Spleen (tissue), 11 donors: ENCODE measurements at regions not wholly inside any gene's neighbourhood (a gene's known extent, or its start where the extent isn't known, plus 50 kb on each side); places are given as distances from the start of the nearest gene placed in this dataset.

Source experiments
- DNase-seq: peaks from one replicate; pipeline ENCODE4 v3.0.0-alpha.2; 2020
- H3K27ac ChIP-seq, 8 donors: fragments of 200-600 bp; sonication (generic) in 7 of 8; 1 replicate in 4 of 8; 2 replicates in 4 of 8; pipeline versions ENCODE4 v1.5.0 to v1.8.0; 2016 to 2021; ENCODE audit warnings: inconsistent platforms in 4 of 8, mild to moderate bottlenecking in 4 of 8, moderate library complexity in 1 of 8
- H3K27me3 ChIP-seq, 7 donors: fragments of 200-600 bp; sonication (generic) in 6 of 7; replicated peaks in 1 of 7; 1 replicate in 4 of 7; 2 replicates in 3 of 7; pipeline versions ENCODE4 v1.5.0 to v1.8.0; 2016 to 2021; ENCODE audit warnings: inconsistent platforms in 3 of 7, mild to moderate bottlenecking in 1 of 7
- H3K36me3 ChIP-seq, 6 donors: fragments of 200-600 bp; sonication (generic) in 5 of 6; 1 replicate in 4 of 6; 2 replicates in 2 of 6; pipeline versions ENCODE4 v1.5.0 to v1.8.0; 2016 to 2021; ENCODE audit warnings: inconsistent platforms in 2 of 6
- H3K4me1 ChIP-seq, 6 donors: fragments of 200-600 bp; sonication (generic) in 5 of 6; 1 replicate in 3 of 6; 2 replicates in 3 of 6; pipeline versions ENCODE4 v1.5.0 to v1.8.0; 2016 to 2021; ENCODE audit warnings: inconsistent platforms in 3 of 6
- H3K4me3 ChIP-seq, 8 donors: fragments of 200-600 bp; sonication (generic) in 7 of 8; 1 replicate in 4 of 8; 2 replicates in 4 of 8; pipeline versions ENCODE4 v1.5.0 to v1.8.0; 2016 to 2021; ENCODE audit warnings: inconsistent platforms in 4 of 8, mild to moderate bottlenecking in 4 of 8, moderate library complexity in 2 of 8
- H3K9me3 ChIP-seq, 8 donors: fragments of 200-600 bp; sonication (generic) in 7 of 8; 1 replicate in 4 of 8; 2 replicates in 4 of 8; pipeline versions ENCODE4 v1.5.0 to v1.8.0; 2016 to 2021; ENCODE audit warnings: inconsistent platforms in 4 of 8
- CTCF ChIP-seq, 11 experiments: fragments of 200-600 bp in 7 of 11; fragments of 450-650 bp in 4 of 11; sonication (generic) in 4 of 11; IDR thresholded peaks in 8 of 11; conservative IDR thresholded peaks in 3 of 11; 1 replicate in 7 of 11; 2 replicates in 4 of 11; pipeline versions ENCODE4 v1.4.0 to v1.8.0; 2016 to 2021; ENCODE audit warnings: antibody characterized with exemption in 11 of 11, inconsistent platforms in 4 of 11, mild to moderate bottlenecking in 1 of 11
- POLR2A ChIP-seq, 3 donors: fragments of 450-650 bp; IDR thresholded peaks; one replicate each; pipeline ENCODE4 v1.5.1; 2017; ENCODE audit warnings: antibody characterized with exemption in 3 of 3, mild to moderate bottlenecking in 1 of 3
- POLR2AphosphoS5 ChIP-seq, 3 donors: sonication (generic); formaldehyde crosslinking; IDR thresholded peaks; one replicate each; pipeline ENCODE4 v1.5.1; 2017; ENCODE audit warnings: antibody characterized with exemption in 3 of 3
- WGBS, 5 donors: extraction: QIAGEN DNeasy Blood & Tissue Kit in 3 of 5; methylation state at CpG; one replicate each; pipeline versions ENCODE4 v1.1.5 to v1.1.7; 2013 to 2018; 5-methylcytosine and 5-hydroxymethylcytosine counted together
- intact Hi-C: fragments of 100-400 bp; cut with DNase I; formaldehyde crosslinking; loops from one replicate; pipeline ENCODE4 v1.15.0; 2023; ENCODE audit warnings: low total_unique reads
- donor health status: healthy with polysubstance abuse.
- donor health status: DM: no; HTN: no; CAD: no; lungs with moderate emphysema.
- donor health status: DM: no; HTN: no; CAD: no.
- donor health status: Bipolar disorder and iron deficiency.
- donor health status: healthy.
- donor health status: DM: no; HTN: no; CAD: no.
- donor health status: DM: yes; HTN: yes; CAD: no.

DNA sequence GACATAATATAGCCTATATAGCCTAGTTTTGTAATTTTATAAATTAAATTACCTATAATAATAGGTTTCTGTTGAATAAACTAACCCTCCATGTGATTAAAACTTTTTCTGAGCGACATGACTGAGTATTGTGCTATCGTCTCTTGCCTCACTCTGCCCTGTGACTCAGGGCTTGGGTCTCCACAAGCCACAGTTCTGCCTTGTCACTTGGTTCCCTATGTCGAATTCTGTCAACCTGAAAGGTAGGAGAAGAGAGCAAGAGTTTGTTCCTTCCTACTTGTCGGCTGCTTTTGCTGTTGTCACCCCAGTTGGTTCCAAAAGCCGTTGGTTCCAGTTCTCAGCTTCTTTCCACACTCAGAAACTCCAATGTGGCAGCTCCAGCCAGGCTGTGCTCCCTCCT is 285.9 kb downstream of the PSAT1 start:
- no peaks in the 10 kb centered on the region for H3K4me1 ChIP-seq
- H3K9me3 ChIP-seq, result peaks cover 0 to 15% (median 9%) of the 10 kb centered on the region in 8 donors
- peaks cover 0 to 8% (median 0%) of the 10 kb centered on the region in 7 donors for H3K27me3 ChIP-seq
- DNase-seq, result no peak
- H3K27ac ChIP-seq, result no peak overlapping the region
- intact Hi-C loops, result no loop called here
- no peaks in the 10 kb centered on the region for H3K36me3 ChIP-seq
- no peak overlapping the region for H3K4me3 ChIP-seq
- 38 to 63% (median 46%) methylated on average over 5 of the region's 5 CpGs for WGBS, 5 donors
- TF ChIP-seq POLR2A (IDR thresholded peaks at IDR 0.05) (no peak), POLR2AphosphoS5 (IDR thresholded peaks at IDR 0.05) (no peak), CTCF (IDR thresholded peaks at IDR 0.05 in 8 of 11, conservative IDR thresholded peaks at IDR 0.05 in 3 of 11) (no peak)

DNA sequence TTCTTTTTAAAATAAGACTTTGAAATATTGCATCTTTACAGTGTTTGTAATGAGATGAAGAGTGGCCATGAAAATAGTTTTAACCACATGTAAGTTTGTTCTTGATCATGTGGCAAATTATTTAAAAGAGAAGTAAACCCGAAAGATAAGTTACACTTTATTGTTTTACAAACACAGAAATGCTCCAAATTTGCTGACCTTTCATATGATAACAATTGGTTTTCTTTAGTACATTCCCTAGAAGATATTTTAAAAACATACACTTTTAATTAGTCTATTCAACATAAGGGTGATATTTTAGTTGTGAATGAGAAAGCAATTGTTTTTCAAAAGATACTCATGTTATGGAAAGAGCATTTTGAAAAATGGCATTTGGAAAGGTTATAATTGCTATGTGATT is 287.7 kb downstream of the PSAT1 start:
- Histone ChIP-seq H3K4me3 (no peak overlapping the region), H3K4me1 (no peaks in the 10 kb centered on the region), H3K27me3 (peaks cover 0 to 8% (median 0%) of the 10 kb centered on the region in 7 donors), H3K9me3 (peaks cover 0 to 15% (median 9%) of the 10 kb centered on the region in 8 donors), H3K27ac (no peak overlapping the region), H3K36me3 (no peaks in the 10 kb centered on the region)
- intact Hi-C loops, result no loop called here
- DNase-seq, result no peak
- TF ChIP-seq POLR2AphosphoS5 (IDR thresholded peaks at IDR 0.05) (no peak), POLR2A (IDR thresholded peaks at IDR 0.05) (no peak)
- 41 to 69% (median 58%) methylated on average over 1 of the region's 1 CpG for WGBS, 5 donors

GRCh38 chr9:78585909-78586308 is 289.0 kb downstream of the PSAT1 start:
- H3K27me3 ChIP-seq, result peaks cover 0 to 8% (median 0%) of the 10 kb centered on the region in 7 donors
- H3K9me3 ChIP-seq, result peaks cover 0 to 15% (median 9%) of the 10 kb centered on the region in 8 donors
- TF ChIP-seq POLR2A (IDR thresholded peaks at IDR 0.05) (no peak), CTCF (IDR thresholded peaks at IDR 0.05 in 8 of 11, conservative IDR thresholded peaks at IDR 0.05 in 3 of 11) (no peak), POLR2AphosphoS5 (IDR thresholded peaks at IDR 0.05) (no peak)
- no peaks in the 10 kb centered on the region for H3K36me3 ChIP-seq
- DNase-seq, result no peak
- H3K4me3 ChIP-seq, result no peak overlapping the region
- H3K4me1 ChIP-seq, result no peaks in the 10 kb centered on the region
- intact Hi-C loops, result no loop called here
- 46 to 79% (median 67%) methylated on average over 1 of the region's 1 CpG for WGBS, 5 donors
- no peak overlapping the region for H3K27ac ChIP-seq

- intact Hi-C loops, result no loop called here
- WGBS, 5 donors, result 81 to 93% (median 85%) methylated on average over 1 of the region's 1 CpG
- no peaks in the 10 kb centered on the region for H3K27me3 ChIP-seq
- H3K4me3 ChIP-seq, result no peak overlapping the region
- H3K36me3 ChIP-seq, result no peaks in the 10 kb centered on the region
- H3K9me3 ChIP-seq, result peaks cover 0 to 15% (median 9%) of the 10 kb centered on the region in 8 donors
- no peak overlapping the region for H3K27ac ChIP-seq
- no peak for DNase-seq
- TF ChIP-seq POLR2AphosphoS5 (IDR thresholded peaks at IDR 0.05), result no peak
- no peak for TF ChIP-seq CTCF (IDR thresholded peaks at IDR 0.05 in 8 of 11, conservative IDR thresholded peaks at IDR 0.05 in 3 of 11)
- no peak for TF ChIP-seq POLR2A (IDR thresholded peaks at IDR 0.05)
- no peaks in the 10 kb centered on the region for H3K4me1 ChIP-seq
Measured at GRCh38 chr9:78590068-78590467, 293.1 kb downstream of the PSAT1 start.

- TF ChIP-seq POLR2A (IDR thresholded peaks at IDR 0.05) (no peak), CTCF (IDR thresholded peaks at IDR 0.05 in 8 of 11, conservative IDR thresholded peaks at IDR 0.05 in 3 of 11) (no peak), POLR2AphosphoS5 (IDR thresholded peaks at IDR 0.05) (no peak)
- Histone ChIP-seq H3K27me3 (peaks cover 0 to 3% (median 0%) of the 10 kb centered on the region in 7 donors), H3K36me3 (no peaks in the 10 kb centered on the region), H3K27ac (no peak overlapping the region), H3K4me3 (no peak overlapping the region), H3K4me1 (no peaks in the 10 kb centered on the region), H3K9me3 (no peaks in the 10 kb centered on the region)
- intact Hi-C loops, result no loop called here
- no peak for DNase-seq
Measured at GRCh38 chr9:78592811-78593210, 295.9 kb downstream of the PSAT1 start.
